ENCODE measurements at regions not wholly inside any gene's neighbourhood (a gene's known extent, or its start where the extent isn't known, plus 50 kb on each side); places are given as distances from the start of the nearest gene placed in this dataset.
"Not testable (repeated sequence)": the region's sequence is repeated elsewhere in the genome, so short reads cannot be mapped to it uniquely, and the experiment has no call there.

- not testable (repeated sequence) for TF ChIP-seq CTCF (IDR thresholded peaks at IDR 0.05; ENCODE audit: low read depth, low read length); POLR2A (IDR thresholded peaks at IDR 0.05; ENCODE audit: extremely low read depth, insufficient read length); MAX (IDR thresholded peaks at IDR 0.05; ENCODE audit: low read depth, low read length)
These were observed 164.5 kb upstream of the PLGLB2 start for GRCh38 chr2:87583370-87583769.
